Astrocyte of the spinal cord (primary cell): ENCODE measurements at regions not wholly inside any gene's neighbourhood (a gene's known extent, or its start where the extent isn't known, plus 50 kb on each side); places are given as distances from the start of the nearest gene placed in this dataset.

Experiments
- DNase-seq: peaks from one replicate; pipeline ENCODE4 v3.0.0; 2011; ENCODE audit warnings: low read depth, low spot score
- H3K4me3 ChIP-seq: 2 replicates; pipeline ENCODE4 v1.5.1; 2011; ENCODE audit warnings: low read depth, mild to moderate bottlenecking, low read length, moderate library complexity
- in situ Hi-C: cut with HindIII; loops from 2 replicates; pipeline ENCODE4 v1.10.0; 2017; ENCODE audit warnings: low sequenced_read_pairs
- TF ChIP-seq, protein P1 (sequence below): IDR thresholded peaks from 2 replicates; pipeline ENCODE4 v1.5.1; 2012; ENCODE audit warnings: low read depth, mild to moderate bottlenecking, low read length, inconsistent platforms

DNA sequence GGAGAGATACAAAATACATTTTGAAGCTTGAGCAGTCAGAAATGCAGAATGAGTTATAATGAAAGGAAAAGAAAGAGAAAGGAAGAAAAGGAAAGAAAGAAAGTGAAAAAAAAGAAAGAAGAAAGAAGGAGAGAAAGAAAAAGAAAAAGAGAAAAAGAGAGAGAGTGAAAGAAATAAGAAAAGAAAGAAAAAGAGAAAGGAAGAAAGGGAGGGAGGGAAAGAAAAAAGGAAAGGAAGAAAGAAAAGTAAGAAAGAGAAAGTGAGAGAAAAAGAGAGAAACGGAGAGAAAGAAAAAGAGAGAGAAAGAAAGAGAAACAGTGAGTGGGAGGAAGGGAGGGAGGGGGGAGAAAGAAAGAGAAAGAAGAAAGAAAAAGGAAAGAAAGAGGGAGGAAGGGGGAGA, 549.9 kb downstream of the GALC start:
- in situ Hi-C loops = no loop called here
- no peak for DNase-seq
- TF ChIP-seq, protein P1, sequence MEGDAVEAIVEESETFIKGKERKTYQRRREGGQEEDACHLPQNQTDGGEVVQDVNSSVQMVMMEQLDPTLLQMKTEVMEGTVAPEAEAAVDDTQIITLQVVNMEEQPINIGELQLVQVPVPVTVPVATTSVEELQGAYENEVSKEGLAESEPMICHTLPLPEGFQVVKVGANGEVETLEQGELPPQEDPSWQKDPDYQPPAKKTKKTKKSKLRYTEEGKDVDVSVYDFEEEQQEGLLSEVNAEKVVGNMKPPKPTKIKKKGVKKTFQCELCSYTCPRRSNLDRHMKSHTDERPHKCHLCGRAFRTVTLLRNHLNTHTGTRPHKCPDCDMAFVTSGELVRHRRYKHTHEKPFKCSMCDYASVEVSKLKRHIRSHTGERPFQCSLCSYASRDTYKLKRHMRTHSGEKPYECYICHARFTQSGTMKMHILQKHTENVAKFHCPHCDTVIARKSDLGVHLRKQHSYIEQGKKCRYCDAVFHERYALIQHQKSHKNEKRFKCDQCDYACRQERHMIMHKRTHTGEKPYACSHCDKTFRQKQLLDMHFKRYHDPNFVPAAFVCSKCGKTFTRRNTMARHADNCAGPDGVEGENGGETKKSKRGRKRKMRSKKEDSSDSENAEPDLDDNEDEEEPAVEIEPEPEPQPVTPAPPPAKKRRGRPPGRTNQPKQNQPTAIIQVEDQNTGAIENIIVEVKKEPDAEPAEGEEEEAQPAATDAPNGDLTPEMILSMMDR = no peak
- H3K4me3 ChIP-seq = no peak overlapping the region

DNA sequence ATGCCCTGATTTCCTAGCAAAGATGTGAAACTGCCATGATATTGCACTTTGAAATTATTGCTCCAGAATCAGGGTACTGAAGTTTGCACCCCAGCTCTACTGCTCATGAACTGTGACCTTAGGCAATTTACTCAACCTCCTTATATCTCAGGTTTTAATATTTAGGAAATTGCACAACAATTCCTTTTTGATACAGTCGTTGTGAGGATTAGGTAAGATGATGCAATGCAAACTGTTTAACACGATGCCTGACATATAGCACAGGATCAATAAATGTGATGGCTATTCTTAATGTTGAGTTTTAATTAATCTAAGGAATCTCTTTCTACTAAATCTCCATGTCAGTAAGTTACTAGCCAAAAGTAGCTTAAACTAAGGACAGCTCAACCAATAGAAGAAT, 555.8 kb downstream of the GALC start:
- no peak overlapping the region for H3K4me3 ChIP-seq
- TF ChIP-seq, protein P1 = no peak
- in situ Hi-C loops = no loop called here
- DNase-seq = no peak

DNA sequence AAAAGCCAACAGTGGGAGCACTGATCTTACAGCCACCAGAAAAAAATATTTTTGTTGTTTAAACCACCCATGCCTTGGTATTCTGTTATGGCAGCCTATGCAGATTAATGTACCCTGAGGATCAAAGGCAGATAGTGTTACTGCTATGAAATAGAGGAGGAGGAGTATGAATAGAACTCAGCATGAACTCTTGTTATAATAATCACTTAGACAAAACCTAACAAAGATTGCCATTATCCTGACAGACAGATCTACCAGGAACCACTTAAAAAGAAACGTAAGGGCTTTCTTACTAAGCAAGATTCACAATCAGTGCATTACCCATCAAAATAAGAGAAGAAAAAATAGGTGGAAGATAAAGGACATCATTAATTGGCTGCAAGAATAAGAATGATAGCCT, 558.3 kb downstream of the GALC start:
- TF ChIP-seq, protein P1 = no peak
- in situ Hi-C loops = no loop called here

DNA sequence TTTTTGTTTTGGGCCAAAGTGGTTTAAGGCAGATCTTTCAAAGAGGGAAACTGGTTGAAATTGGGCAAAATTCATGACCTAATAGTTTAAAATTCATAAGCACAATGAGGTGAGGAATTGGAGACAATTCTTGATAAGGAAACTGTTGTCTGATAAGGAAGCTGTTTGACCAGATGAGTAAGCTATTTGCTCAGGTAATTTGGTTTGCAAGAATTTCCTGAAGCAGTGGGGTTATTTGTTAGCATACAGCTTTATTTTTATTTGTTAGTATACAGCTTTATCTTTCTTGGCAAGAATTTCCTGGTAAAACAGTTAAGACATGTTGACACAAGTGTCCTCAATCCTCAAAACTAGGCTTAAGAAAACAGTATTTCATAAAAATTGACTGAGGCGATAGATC, 559.0 kb downstream of the GALC start:
- no peak for DNase-seq
- in situ Hi-C loops = no loop called here
- H3K4me3 ChIP-seq = no peak overlapping the region
- TF ChIP-seq, protein P1 = no peak

More for the DNA sequence above, 558.3 kb downstream of the GALC start:
- no peak for DNase-seq
- no peak overlapping the region for H3K4me3 ChIP-seq

DNA sequence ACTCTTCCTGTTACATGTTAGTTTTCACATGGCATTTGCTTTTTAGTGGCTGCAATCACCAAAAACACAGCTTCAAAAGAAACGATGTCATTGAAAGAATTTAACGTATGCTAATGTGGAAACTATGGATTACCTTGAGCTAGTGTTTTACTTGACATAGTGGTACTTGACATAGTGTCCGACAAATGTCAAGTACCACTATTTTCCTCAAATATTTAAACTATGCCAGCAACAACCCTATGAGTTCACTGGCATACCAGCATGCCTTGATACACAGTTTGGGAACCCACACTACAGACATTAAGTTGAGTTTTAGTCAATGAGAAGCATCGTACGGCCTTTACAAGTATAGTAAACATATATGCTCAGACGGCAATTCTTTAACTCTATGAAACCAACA, 560.3 kb downstream of the GALC start:
- H3K4me3 ChIP-seq = no peak overlapping the region
- in situ Hi-C loops = no loop called here
- TF ChIP-seq, protein P1 = no peak
- no peak for DNase-seq

DNA sequence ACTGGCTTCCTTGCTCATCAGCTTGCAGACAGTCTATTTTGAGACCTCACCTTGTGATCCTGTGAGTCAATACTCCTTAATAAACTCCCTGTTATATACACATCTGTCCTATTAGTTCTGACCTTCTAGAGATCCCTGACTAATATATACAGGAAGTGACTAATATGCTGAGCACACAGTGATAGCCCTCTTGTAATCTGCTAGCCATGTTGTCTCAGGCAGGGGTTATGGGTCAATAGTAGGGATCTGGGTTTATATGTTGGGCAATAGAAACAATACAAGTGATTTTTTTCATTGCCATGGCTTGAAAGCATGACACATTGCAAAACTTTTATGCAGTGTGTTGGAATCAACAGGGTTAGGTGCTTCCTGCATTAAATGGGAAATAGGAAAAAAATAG, 562.2 kb downstream of the GALC start:
- TF ChIP-seq, protein P1 = no peak
- H3K4me3 ChIP-seq = no peak overlapping the region
- no peak for DNase-seq
- in situ Hi-C loops = no loop called here

DNA sequence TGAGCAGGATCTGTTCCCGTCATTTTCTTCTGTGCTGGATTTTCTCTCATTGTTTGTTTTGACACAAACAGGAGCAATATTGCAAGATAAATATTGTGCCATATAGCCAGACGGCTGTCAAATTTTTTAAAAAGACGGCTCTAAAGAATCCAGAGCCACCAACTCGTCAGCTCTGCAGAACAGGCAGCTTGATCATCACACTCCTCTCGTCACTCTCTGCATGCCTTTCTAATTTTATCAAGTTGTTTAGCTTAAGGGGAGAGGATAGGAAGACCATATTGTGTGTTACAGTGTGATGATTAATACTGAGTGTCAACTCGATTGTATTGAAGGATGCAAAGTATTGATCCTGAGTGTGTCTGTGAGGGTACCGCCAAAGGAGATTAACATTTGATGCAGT, 562.8 kb downstream of the GALC start:
- TF ChIP-seq, protein P1 = no peak
- H3K4me3 ChIP-seq = no peak overlapping the region
- in situ Hi-C loops = no loop called here
- DNase-seq = no peak
